PC-3 (cell line): ENCODE measurements at regions not wholly inside any gene's neighbourhood (a gene's known extent, or its start where the extent isn't known, plus 50 kb on each side); places are given as distances from the start of the nearest gene placed in this dataset.
"Not testable (repeated sequence)": the region's sequence is repeated elsewhere in the genome, so short reads cannot be mapped to it uniquely, and the experiment has no call there.

Experiments
- ATAC-seq: fragments of 200-7000 bp; cut with Tn5 transposase; 2 replicates; pipeline ENCODE4 v1.9.1; 2020; ENCODE audit warnings: mild to moderate bottlenecking, moderate library complexity
- BruUV-seq: library from RNA; stranded (reverse); fragments of 400-500 nt; replicated peaks from 2 replicates; lab custom pipeline; 2021; lab: Mats Ljungman, UMichigan
- CTCF ChIA-PET: fragments of 300-600 bp; sonication (Branson Sonifier 250); formaldehyde crosslinking; loops from one replicate; lab custom pipeline; 2022; ENCODE audit warnings: antibody characterized with exemption; lab: Charles Lee
- POLR2A ChIA-PET: fragments of 300-600 bp; sonication (Branson Sonifier 250); formaldehyde crosslinking; loops from one replicate; lab custom pipeline; 2022; ENCODE audit warnings: antibody characterized with exemption; ENCODE audit not compliant: unreplicated experiment; lab: Charles Lee
- DNase-seq: peaks from one replicate; pipeline ENCODE4 v3.0.0-alpha.2; 2015
- H2AFZ ChIP-seq: fragments of 300-600 bp; sonication (generic); 2 replicates; pipeline ENCODE4 v1.6.0; 2016; ENCODE audit warnings: antibody characterized with exemption, low read length
- H3F3A ChIP-seq: fragments of 300-600 bp; sonication (generic); one replicate; pipeline ENCODE4 v1.6.0; 2017; ENCODE audit warnings: antibody characterized with exemption, low read length, control low read depth, mild to moderate bottlenecking; ENCODE audit not compliant: unreplicated experiment
- H3K27ac ChIP-seq: fragments of 300-600 bp; sonication (generic); 2 replicates; pipeline ENCODE4 v1.5.1; 2016; ENCODE audit warnings: mild to moderate bottlenecking, low read length
- H3K27me3 ChIP-seq: fragments of 300-600 bp; sonication (generic); 2 replicates; pipeline ENCODE4 v1.6.1; 2016; ENCODE audit warnings: low read length, mixed read lengths
- H3K36me3 ChIP-seq: fragments of 300-600 bp; sonication (generic); 2 replicates; pipeline ENCODE4 v1.6.1; 2016; ENCODE audit warnings: low read depth, mixed run types, low read length, mixed read lengths
- H3K4me1 ChIP-seq: fragments of 300-600 bp; sonication (generic); 2 replicates; pipeline ENCODE4 v1.5.1; 2016; ENCODE audit warnings: low read length; ENCODE audit not compliant: insufficient read depth
- H3K4me2 ChIP-seq: fragments of 300-600 bp; sonication (generic); 2 replicates; pipeline ENCODE4 v1.6.0; 2016; ENCODE audit warnings: low read length
- H3K4me3 ChIP-seq: fragments of 300-600 bp; sonication (generic); 2 replicates; pipeline ENCODE4 v1.5.1; 2016; ENCODE audit warnings: mild to moderate bottlenecking, low read length, mixed read lengths
- H3K79me2 ChIP-seq: fragments of 300-600 bp; sonication (generic); 2 replicates; pipeline ENCODE4 v1.6.1; 2017; ENCODE audit warnings: low read length, mixed read lengths
- H3K9ac ChIP-seq: fragments of 300-600 bp; sonication (generic); 2 replicates; pipeline ENCODE4 v1.6.0; 2016; ENCODE audit warnings: mild to moderate bottlenecking, low read length
- H3K9me2 ChIP-seq: fragments of 300-600 bp; sonication (generic); replicated peaks from 2 replicates; pipeline ENCODE4 v1.6.1; 2016; ENCODE audit warnings: mixed run types, low read length, mixed read lengths
- H3K9me3 ChIP-seq: fragments of 300-600 bp; sonication (generic); 2 replicates; pipeline ENCODE4 v1.6.1; 2016; ENCODE audit warnings: low read length, mixed read lengths
- H4K20me1 ChIP-seq: fragments of 300-600 bp; sonication (generic); 2 replicates; pipeline ENCODE4 v1.6.1; 2016; ENCODE audit warnings: low read length, mixed read lengths
- EZH2 ChIP-seq: fragments of 300-600 bp; sonication (generic); IDR thresholded peaks from one replicate; pipeline ENCODE4 v1.6.1; 2017; ENCODE audit warnings: antibody characterized with exemption, mild to moderate bottlenecking, low read length; ENCODE audit not compliant: unreplicated experiment
- EZH2phosphoT487 ChIP-seq: fragments of 300-600 bp; sonication (generic); IDR thresholded peaks from 2 replicates; pipeline ENCODE4 v1.6.1; 2018; ENCODE audit warnings: mild to moderate bottlenecking, antibody characterized with exemption, low read length, borderline replicate concordance
- intact Hi-C: fragments of 100-400 bp; cut with micrococcal nuclease; formaldehyde crosslinking; loops from 2 replicates; pipeline ENCODE4 v1.9.0; 2023
- TF ChIP-seq, protein P1 (sequence below): fragments of 300-600 bp; sonication (generic); conservative IDR thresholded peaks from 2 replicates; pipeline ENCODE4 v1.5.1; 2017; ENCODE audit warnings: antibody characterized with exemption, low read depth, mild to moderate bottlenecking, low read length

DNA sequence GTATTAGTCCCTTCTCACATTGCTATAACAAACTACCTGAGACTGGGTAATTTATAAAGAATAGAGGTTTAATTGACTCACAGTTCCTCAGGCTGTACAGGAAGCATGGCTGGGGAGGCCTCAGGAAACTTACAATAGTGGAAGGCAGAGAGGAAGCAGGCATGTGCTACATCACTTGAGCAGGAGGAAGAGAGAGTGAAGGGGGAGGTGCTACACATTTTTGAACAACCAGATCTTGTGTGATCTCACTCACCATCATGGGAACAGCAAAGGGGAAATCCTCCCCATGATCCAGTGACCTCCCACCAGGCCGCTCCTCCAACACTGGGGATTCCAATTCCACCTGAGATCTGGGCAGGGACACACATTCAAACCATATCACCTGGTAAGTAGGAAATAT, 630.6 kb downstream of the QKI start:
- Histone ChIP-seq H3K9ac (no peak overlapping the region), H3K4me1 (no peaks in the 10 kb centered on the region), H3K27me3 (no peaks in the 10 kb centered on the region), H3K9me2 (no peaks in the 10 kb centered on the region), H3K79me2 (no peaks in the 10 kb centered on the region), H3F3A (no peaks in the 10 kb centered on the region), H3K9me3 (no peaks in the 10 kb centered on the region), H2AFZ (no peak overlapping the region), H3K4me2 (no peak overlapping the region), H3K36me3 (no peaks in the 10 kb centered on the region), H3K27ac (no peak overlapping the region), H4K20me1 (no peaks in the 10 kb centered on the region), H3K4me3 (no peak overlapping the region)
- ChIA-PET CTCF (no interaction called here), POLR2A (no interaction called here)
- no peak for ATAC-seq
- intact Hi-C loops: no loop called here
- no peak for TF ChIP-seq EZH2
- TF ChIP-seq, protein P1, sequence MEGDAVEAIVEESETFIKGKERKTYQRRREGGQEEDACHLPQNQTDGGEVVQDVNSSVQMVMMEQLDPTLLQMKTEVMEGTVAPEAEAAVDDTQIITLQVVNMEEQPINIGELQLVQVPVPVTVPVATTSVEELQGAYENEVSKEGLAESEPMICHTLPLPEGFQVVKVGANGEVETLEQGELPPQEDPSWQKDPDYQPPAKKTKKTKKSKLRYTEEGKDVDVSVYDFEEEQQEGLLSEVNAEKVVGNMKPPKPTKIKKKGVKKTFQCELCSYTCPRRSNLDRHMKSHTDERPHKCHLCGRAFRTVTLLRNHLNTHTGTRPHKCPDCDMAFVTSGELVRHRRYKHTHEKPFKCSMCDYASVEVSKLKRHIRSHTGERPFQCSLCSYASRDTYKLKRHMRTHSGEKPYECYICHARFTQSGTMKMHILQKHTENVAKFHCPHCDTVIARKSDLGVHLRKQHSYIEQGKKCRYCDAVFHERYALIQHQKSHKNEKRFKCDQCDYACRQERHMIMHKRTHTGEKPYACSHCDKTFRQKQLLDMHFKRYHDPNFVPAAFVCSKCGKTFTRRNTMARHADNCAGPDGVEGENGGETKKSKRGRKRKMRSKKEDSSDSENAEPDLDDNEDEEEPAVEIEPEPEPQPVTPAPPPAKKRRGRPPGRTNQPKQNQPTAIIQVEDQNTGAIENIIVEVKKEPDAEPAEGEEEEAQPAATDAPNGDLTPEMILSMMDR: no peak
- no peak for TF ChIP-seq EZH2phosphoT487
- no TSS peak for BruUV-seq
- no peak for DNase-seq

DNA sequence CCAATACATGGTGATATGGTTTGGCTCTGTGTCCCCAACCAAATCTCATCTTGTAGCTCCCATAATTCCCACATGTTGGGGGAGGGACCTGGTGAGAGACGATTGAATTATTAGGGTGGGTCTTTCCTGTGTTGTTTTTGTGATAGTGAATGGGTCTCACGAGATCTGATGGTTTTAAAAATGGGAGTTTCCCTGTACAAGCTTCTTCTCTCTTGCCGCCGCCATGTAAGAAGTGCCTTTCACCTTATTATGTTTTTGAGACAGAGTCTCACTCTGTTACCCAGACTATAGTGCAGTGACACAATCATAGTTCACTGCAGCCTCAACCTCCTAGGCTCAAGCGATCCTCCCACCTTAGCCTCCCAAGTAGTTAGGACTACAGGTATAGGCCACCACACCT, 629.1 kb downstream of the QKI start:
- H3K27ac ChIP-seq, H3K36me3 ChIP-seq, H3K9me2 ChIP-seq, H3K4me3 ChIP-seq, H3K4me1 ChIP-seq, H2AFZ ChIP-seq, BruUV-seq, H3K4me2 ChIP-seq, intact Hi-C loops, H4K20me1 ChIP-seq, CTCF ChIA-PET, POLR2A ChIA-PET, DNase-seq, H3K79me2 ChIP-seq, H3K9me3 ChIP-seq, H3K9ac ChIP-seq, H3F3A ChIP-seq, ATAC-seq, H3K27me3 ChIP-seq: not testable (repeated sequence)

DNA sequence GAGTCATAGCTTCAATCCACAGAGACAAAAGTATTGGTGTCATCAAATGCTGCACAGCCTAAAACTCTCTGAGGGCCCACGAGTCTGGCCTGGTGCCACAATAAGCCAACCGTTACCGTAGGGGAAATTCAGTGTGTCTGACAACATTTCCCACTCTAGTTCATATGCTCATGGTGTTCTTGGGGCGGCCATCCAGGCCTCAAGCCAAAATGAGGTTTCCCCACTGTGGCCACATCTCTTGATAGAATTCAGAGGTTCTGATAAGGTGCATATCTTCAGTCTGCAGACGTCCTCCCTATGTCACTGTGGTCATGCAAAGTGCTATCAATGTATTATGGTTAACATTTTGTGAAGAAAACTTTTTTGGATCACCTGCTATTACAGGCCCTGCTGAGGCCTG, 627.7 kb downstream of the QKI start:
- Histone ChIP-seq H4K20me1 (no peaks in the 10 kb centered on the region), H2AFZ (no peak overlapping the region), H3K36me3 (no peaks in the 10 kb centered on the region), H3K9me3 (no peaks in the 10 kb centered on the region), H3F3A (no peaks in the 10 kb centered on the region), H3K79me2 (no peaks in the 10 kb centered on the region), H3K27ac (no peak overlapping the region), H3K4me2 (no peak overlapping the region), H3K4me1 (no peaks in the 10 kb centered on the region), H3K9ac (no peak overlapping the region), H3K9me2 (no peaks in the 10 kb centered on the region), H3K27me3 (no peaks in the 10 kb centered on the region), H3K4me3 (no peak overlapping the region)
- POLR2A ChIA-PET: no interaction called here
- DNase-seq: no peak
- ATAC-seq: no peak
- CTCF ChIA-PET: no interaction called here
- TF ChIP-seq, protein P1: no peak
- TF ChIP-seq EZH2: no peak
- TF ChIP-seq EZH2phosphoT487: no peak
- no TSS peak for BruUV-seq
- intact Hi-C loops: no loop called here
